H9 (cell line): ENCODE measurements at regions not wholly inside any gene's neighbourhood (a gene's known extent, or its start where the extent isn't known, plus 50 kb on each side); places are given as distances from the start of the nearest gene placed in this dataset.

Experiments
- DNase-seq: peaks from one replicate; pipeline ENCODE4 v3.0.0-alpha.2; 2017
- H2AFZ ChIP-seq: one replicate; pipeline ENCODE4 v1.6.1; 2013; ENCODE audit warnings: mild to moderate bottlenecking, low read length, control low read depth, moderate library complexity
- H2AK5ac ChIP-seq: 2 replicates; pipeline ENCODE4 v1.6.1; 2013; ENCODE audit warnings: low read length, control low read depth, mixed read lengths; ENCODE audit not compliant: insufficient read length
- H2BK120ac ChIP-seq: one replicate; pipeline ENCODE4 v1.6.1; 2013; ENCODE audit warnings: low read depth, mild to moderate bottlenecking, low read length, control low read depth, inconsistent platforms; ENCODE audit not compliant: poor library complexity, severe bottlenecking
- H2BK12ac ChIP-seq: 2 replicates; pipeline ENCODE4 v1.6.1; 2013; ENCODE audit warnings: low read length, control low read depth, mixed read lengths, low read depth; ENCODE audit not compliant: insufficient read length
- H2BK15ac ChIP-seq: 2 replicates; pipeline ENCODE4 v1.6.1; 2013; ENCODE audit warnings: low read depth, low read length, control low read depth
- H2BK20ac ChIP-seq: one replicate; pipeline ENCODE4 v1.6.1; 2013; ENCODE audit warnings: low read depth, mild to moderate bottlenecking, low read length, control low read depth, inconsistent platforms; ENCODE audit not compliant: poor library complexity, severe bottlenecking
- H2BK5ac ChIP-seq: 2 replicates; pipeline ENCODE4 v1.6.1; 2013; ENCODE audit warnings: low read length, control low read depth, mixed read lengths; ENCODE audit not compliant: insufficient read length
- H3K14ac ChIP-seq: 2 replicates; pipeline ENCODE4 v1.6.1; 2013; ENCODE audit warnings: low read length, control low read depth; ENCODE audit not compliant: insufficient read depth
- H3K18ac ChIP-seq: 2 replicates; pipeline ENCODE4 v1.6.1; 2013; ENCODE audit warnings: low read depth, mild to moderate bottlenecking, mixed read lengths, low read length, control low read depth; ENCODE audit not compliant: insufficient read length
- H3K23ac ChIP-seq: 2 replicates; pipeline ENCODE4 v1.6.1; 2013; ENCODE audit warnings: low read length, control low read depth, mixed read lengths, low read depth; ENCODE audit not compliant: insufficient read length
- H3K23me2 ChIP-seq: 2 replicates; pipeline ENCODE4 v1.6.1; 2013; ENCODE audit warnings: low read depth, mild to moderate bottlenecking, mixed read lengths, low read length, control low read depth; ENCODE audit not compliant: insufficient read length, poor library complexity, severe bottlenecking
- H3K27ac ChIP-seq: 2 replicates; pipeline ENCODE4 v1.5.1; 2013; ENCODE audit warnings: low read length, control low read depth, mixed read lengths, low read depth; ENCODE audit not compliant: insufficient read length
- H3K27me3 ChIP-seq: 2 replicates; pipeline ENCODE4 v1.6.1; 2013; ENCODE audit warnings: low read length, control low read depth, inconsistent platforms; ENCODE audit not compliant: insufficient read depth
- H3K4ac ChIP-seq: 2 replicates; pipeline ENCODE4 v1.6.1; 2013; ENCODE audit warnings: low read depth, mild to moderate bottlenecking, control low read depth, inconsistent platforms, low read length, moderate library complexity
- H3K4me1 ChIP-seq: 2 replicates; pipeline ENCODE4 v1.6.1; 2013; ENCODE audit warnings: low read length, control low read depth, inconsistent platforms; ENCODE audit not compliant: insufficient read depth
- H3K4me2 ChIP-seq: 2 replicates; pipeline ENCODE4 v1.6.1; 2013; ENCODE audit warnings: low read length, control low read depth, mixed read lengths; ENCODE audit not compliant: insufficient read length, insufficient read depth
- H3K56ac ChIP-seq: 2 replicates; pipeline ENCODE4 v1.6.1; 2013; ENCODE audit warnings: low read depth, mild to moderate bottlenecking, mixed read lengths, low read length, control low read depth; ENCODE audit not compliant: insufficient read length
- H3K79me1 ChIP-seq: 2 replicates; pipeline ENCODE4 v1.6.1; 2013; ENCODE audit warnings: low read depth, mild to moderate bottlenecking, moderate library complexity, low read length, control low read depth, inconsistent platforms; ENCODE audit not compliant: insufficient read depth, poor library complexity, severe bottlenecking
- H3K79me2 ChIP-seq: 2 replicates; pipeline ENCODE4 v1.6.1; 2013; ENCODE audit warnings: low read length, control low read depth, inconsistent platforms; ENCODE audit not compliant: insufficient read depth
- H3K9ac ChIP-seq: 2 replicates; pipeline ENCODE4 v1.6.1; 2013; ENCODE audit warnings: low read length, control low read depth, mixed read lengths; ENCODE audit not compliant: insufficient read length; ENCODE audit errors: extremely low read depth
- H3K9me3 ChIP-seq: one replicate; pipeline ENCODE4 v1.6.1; 2013; ENCODE audit warnings: low read depth, low read length, inconsistent platforms; ENCODE audit not compliant: control insufficient read depth
- H3T11ph ChIP-seq: one replicate; pipeline ENCODE4 v1.6.1; 2013; ENCODE audit warnings: mild to moderate bottlenecking, low read length, control low read depth, inconsistent platforms
- H4K20me1 ChIP-seq: one replicate; pipeline ENCODE4 v1.6.1; 2013; ENCODE audit not compliant: control insufficient read depth, insufficient read length, insufficient read depth
- H4K5ac ChIP-seq: 2 replicates; pipeline ENCODE4 v1.6.1; 2013; ENCODE audit warnings: low read depth, mild to moderate bottlenecking, mixed read lengths, low read length, control low read depth; ENCODE audit not compliant: insufficient read length
- H4K8ac ChIP-seq: replicated peaks from 2 replicates; pipeline ENCODE4 v1.6.1; 2013; ENCODE audit warnings: low read length, control low read depth, mixed read lengths, low read depth; ENCODE audit not compliant: insufficient read length
- H4K91ac ChIP-seq: 2 replicates; pipeline ENCODE4 v1.6.1; 2013; ENCODE audit warnings: low read depth, mild to moderate bottlenecking, moderate library complexity, mixed read lengths, low read length, control low read depth; ENCODE audit not compliant: insufficient read length
- H3K27ac Mint-ChIP-seq, 3 experiments: 2 replicates in 2 of 3; 3 replicates in 1 of 3; pipeline ENCODE4 v1.8.0; 2020 to 2021; ENCODE audit warnings: mixed read lengths in 3 of 3, mild to moderate bottlenecking in 1 of 3, moderate library complexity in 1 of 3
- H3K27me3 Mint-ChIP-seq: 2 replicates; pipeline ENCODE4 v1.8.0; 2021; ENCODE audit warnings: low read depth, mild to moderate bottlenecking, moderate library complexity, mixed read lengths
- H3K36me3 Mint-ChIP-seq, 3 experiments: 2 replicates in 2 of 3; 3 replicates in 1 of 3; pipeline ENCODE4 v1.8.0; 2020 to 2021; ENCODE audit warnings: low read depth in 3 of 3, mixed read lengths in 3 of 3; ENCODE audit not compliant: insufficient read depth in 1 of 3
- H3K4me1 Mint-ChIP-seq, 2 experiments: 2 replicates each; pipeline ENCODE4 v1.8.0; 2020; ENCODE audit warnings: mixed read lengths in 2 of 2
- H3K4me3 Mint-ChIP-seq, 2 experiments: 2 replicates in 1 of 2; 3 replicates in 1 of 2; pipeline ENCODE4 v1.8.0; 2020 to 2021; ENCODE audit warnings: mild to moderate bottlenecking in 2 of 2, mixed read lengths in 2 of 2, moderate library complexity in 1 of 2
- H3K9me3 Mint-ChIP-seq, 2 experiments: 2 replicates in 1 of 2; 3 replicates in 1 of 2; pipeline ENCODE4 v1.8.0; 2020; ENCODE audit warnings: mild to moderate bottlenecking in 2 of 2, mixed read lengths in 2 of 2, moderate library complexity in 1 of 2
- WGBS: extraction: QIAGEN DNeasy Blood & Tissue Kit; methylation state at CpG from one replicate; pipeline ENCODE4 v1.1.7; 2013; ENCODE audit warnings: missing lambda C conversion rate, low lambda C conversion rate, mixed read lengths; ENCODE audit not compliant: insufficient read length; ENCODE audit errors: extremely low coverage; 5-methylcytosine and 5-hydroxymethylcytosine counted together
- TF ChIP-seq, protein P1 (sequence below): fragments of 200-600 bp; sonication (generic); conservative IDR thresholded peaks from 3 replicates; pipeline ENCODE4 v1.8.0; 2021; ENCODE audit warnings: antibody characterized with exemption, mild to moderate bottlenecking

DNA sequence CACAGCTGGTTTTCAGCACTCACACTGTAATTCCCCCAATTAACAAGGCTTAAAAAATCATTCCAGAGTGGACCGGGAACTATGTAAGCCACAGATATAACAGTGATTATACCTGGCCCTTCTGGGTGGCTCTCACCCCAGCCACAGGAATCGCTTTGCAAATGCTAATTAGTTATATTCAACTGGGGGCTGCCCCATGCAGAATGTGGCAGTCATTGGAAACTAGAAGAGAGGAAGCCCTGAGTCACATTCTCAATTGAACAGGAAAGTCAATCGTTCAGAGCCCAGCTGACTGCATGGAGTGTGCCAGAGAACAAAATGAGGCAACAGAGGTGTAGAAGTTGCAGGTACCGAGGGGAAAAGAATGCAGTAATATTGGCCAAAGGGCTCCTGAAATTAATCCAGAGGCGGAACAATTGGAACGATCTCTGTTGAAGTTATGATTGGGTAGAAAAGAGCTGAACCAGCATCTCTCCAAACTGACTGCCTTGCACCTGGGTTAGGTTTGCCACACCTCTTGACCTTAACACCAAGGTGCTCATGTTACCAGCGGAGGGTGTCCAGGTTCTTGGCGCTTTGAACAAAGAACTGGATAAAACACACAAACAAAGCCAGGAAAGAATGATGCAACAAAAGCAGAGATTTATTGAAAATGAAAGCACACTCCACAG is 909.7 kb upstream of the AUTS2 start:
- Histone ChIP-seq H2BK20ac (no peak overlapping the region), H3K18ac (no peak overlapping the region), H2AK5ac (no peak overlapping the region), H3K56ac (no peak overlapping the region), H3K9ac (no peak overlapping the region), H3K27me3 (no peaks in the 10 kb centered on the region), H2BK12ac (no peak overlapping the region), H3K4ac (no peak overlapping the region), H4K5ac (no peak overlapping the region), H2BK15ac (no peak overlapping the region), H3T11ph (no peak overlapping the region), H3K79me2 (peaks cover 3% of the 10 kb centered on the region; the same call in 1 of the 2 replicates), H3K23me2 (no peaks in the 10 kb centered on the region), H4K91ac (no peak overlapping the region), H3K4me1 (peaks cover 7% of the 10 kb centered on the region), H2AFZ (no peak overlapping the region), H2BK120ac (no peak overlapping the region), H3K4me2 (no peak overlapping the region), H3K23ac (no peak overlapping the region), H4K20me1 (no peaks in the 10 kb centered on the region), H2BK5ac (no peak overlapping the region), H3K79me1 (no peaks in the 10 kb centered on the region), H3K14ac (no peak overlapping the region), H3K27ac (no peak overlapping the region), H4K8ac (no peak overlapping the region), H3K9me3 (no peaks in the 10 kb centered on the region)
- Mint-ChIP-seq H3K4me3 (no peak overlapping the region; a peak in 1 of 5 replicates), H3K36me3 (peaks cover 0 to 6% (median 5%) of the 10 kb centered on the region in 3 experiments; a peak in 4 of 7 replicates), H3K4me1 (peaks cover 32 to 42% of the 10 kb centered on the region in 2 experiments), H3K27ac (peak overlapping the region; percentile 41 to 91 (median 84); a peak in 4 of 7 replicates), H3K9me3 (peaks cover 5% of the 10 kb centered on the region in 2 experiments; a peak in 4 of 5 replicates), H3K27me3 (no peaks in the 10 kb centered on the region; the same call in none of the 2 replicates)
- TF ChIP-seq, protein P1, sequence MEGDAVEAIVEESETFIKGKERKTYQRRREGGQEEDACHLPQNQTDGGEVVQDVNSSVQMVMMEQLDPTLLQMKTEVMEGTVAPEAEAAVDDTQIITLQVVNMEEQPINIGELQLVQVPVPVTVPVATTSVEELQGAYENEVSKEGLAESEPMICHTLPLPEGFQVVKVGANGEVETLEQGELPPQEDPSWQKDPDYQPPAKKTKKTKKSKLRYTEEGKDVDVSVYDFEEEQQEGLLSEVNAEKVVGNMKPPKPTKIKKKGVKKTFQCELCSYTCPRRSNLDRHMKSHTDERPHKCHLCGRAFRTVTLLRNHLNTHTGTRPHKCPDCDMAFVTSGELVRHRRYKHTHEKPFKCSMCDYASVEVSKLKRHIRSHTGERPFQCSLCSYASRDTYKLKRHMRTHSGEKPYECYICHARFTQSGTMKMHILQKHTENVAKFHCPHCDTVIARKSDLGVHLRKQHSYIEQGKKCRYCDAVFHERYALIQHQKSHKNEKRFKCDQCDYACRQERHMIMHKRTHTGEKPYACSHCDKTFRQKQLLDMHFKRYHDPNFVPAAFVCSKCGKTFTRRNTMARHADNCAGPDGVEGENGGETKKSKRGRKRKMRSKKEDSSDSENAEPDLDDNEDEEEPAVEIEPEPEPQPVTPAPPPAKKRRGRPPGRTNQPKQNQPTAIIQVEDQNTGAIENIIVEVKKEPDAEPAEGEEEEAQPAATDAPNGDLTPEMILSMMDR, result no peak
- no peak for DNase-seq
- WGBS, result no CpG with 5 or more reads among the region's 8 CpGs
